COR-L47 (cell line): ENCODE measurements at regions not wholly inside any gene's neighbourhood (a gene's known extent, or its start where the extent isn't known, plus 50 kb on each side); places are given as distances from the start of the nearest gene placed in this dataset.

ENCODE experiments used
- DNase-seq: peaks from one replicate; lab custom pipeline; 2025; lab: John Stamatoyannopoulos, UW

- no peak for DNase-seq
Measured at GRCh38 chr9:16342246-16343020, 528.0 kb downstream of the BNC2 start.

DNA sequence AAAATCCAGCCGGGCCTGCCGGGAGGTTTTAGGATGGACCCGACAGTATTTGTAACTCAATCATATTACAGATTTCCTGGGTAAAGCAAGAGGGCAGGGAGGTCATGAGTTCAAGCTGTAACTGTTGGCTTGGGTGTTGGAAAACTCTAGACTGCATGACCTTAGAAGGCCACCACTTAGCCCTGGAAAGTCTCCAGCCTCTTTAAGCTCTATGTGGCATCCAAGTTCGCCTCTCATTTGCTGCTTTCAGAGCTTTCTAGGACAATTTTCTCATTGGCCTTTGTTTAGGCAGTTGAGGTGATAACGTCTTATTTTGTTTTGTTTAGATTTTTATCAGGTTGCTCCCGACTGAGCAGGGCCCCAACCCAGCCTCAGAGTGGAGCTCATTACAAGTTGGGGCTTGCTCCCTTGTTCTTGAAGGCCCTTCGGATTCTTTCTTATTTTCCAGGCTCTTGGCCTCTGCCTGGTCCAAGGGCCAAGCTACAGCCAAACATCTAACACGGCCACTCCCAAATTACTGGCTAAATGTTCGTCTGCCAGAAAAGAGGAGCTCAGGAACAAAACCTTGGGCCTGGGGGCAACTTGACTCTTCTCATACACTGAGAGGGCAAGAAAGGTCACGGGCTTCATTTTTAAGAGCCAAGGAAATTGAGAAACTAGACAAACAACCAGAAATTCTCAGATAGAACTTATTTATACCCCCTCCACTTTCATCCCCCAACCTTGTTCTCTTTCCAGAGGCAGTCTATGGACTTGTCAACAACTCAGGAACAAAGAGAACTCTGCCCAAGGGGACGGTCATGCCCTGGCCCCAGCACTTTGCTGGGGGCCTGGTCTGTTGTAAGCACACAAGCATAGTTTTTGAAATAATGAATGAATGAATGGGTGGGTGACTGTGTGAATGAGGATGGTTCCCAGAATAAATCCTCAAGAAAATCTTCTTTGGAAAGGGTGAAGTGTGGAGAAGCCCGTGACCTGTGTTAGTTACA lies 526.9 kb downstream of the BNC2 start:
- no peak for DNase-seq

DNA sequence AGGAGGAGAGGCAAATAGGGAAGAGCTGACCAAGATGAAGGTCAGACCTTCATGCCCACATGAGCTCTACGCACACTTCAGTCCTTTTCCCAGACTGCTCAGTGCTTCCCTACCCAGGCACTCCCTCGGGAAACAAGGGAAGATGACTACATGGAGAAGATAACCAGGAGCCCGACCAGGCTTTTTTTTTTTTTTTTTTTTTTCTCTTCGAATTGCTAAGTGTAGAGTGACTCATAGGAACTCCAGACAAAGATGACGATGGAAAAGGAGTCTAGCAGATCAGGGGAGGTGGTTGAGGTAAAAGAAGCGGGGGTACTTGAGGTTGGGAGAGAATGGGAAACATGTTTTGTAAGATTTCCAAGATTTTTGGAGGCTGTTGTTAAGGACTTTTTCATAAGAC lies 526.1 kb downstream of the BNC2 start:
- no peak for DNase-seq

DNA sequence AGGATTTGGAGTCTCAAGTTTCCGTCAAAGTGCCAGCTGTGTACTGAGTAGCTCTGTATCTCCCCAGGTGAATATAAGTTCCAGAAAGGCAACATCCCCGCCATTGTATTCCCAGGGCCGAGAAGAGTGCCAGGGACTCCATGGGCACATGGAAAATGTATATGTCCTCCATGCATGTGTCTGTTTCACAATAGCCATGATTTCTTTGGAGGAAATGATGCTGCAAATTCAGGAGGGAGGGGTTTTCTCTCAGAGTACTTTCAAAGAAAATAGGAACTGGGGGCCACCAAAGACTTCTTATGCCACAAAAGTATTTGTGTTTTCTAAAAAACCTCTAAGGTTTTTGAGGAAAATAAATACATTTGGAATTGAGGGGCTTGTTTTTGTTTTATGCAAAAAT lies 524.6 kb downstream of the BNC2 start:
- no peak for DNase-seq

DNA sequence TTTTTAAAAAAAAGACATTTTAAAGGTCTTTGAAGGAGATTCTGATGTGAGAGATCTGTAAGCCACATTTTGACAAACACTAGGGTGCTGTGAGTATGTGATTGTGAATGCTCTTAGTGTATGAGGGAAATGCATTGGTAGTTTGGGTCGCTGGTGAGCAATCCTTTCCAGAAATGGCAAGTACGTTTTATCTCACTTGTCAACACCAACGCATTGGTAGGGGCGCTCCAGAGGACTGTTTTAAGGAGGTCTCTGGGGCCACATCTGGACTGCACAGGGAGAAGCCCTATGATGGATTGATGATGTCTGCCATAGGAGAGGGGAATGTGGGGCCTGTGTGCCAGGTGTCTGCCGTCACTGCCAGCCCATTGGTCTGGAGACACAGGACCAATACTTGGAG lies 522.6 kb downstream of the BNC2 start:
- no peak for DNase-seq

- no peak for DNase-seq
Measured at GRCh38 chr9:16348531-16348930, 521.9 kb downstream of the BNC2 start.

DNA sequence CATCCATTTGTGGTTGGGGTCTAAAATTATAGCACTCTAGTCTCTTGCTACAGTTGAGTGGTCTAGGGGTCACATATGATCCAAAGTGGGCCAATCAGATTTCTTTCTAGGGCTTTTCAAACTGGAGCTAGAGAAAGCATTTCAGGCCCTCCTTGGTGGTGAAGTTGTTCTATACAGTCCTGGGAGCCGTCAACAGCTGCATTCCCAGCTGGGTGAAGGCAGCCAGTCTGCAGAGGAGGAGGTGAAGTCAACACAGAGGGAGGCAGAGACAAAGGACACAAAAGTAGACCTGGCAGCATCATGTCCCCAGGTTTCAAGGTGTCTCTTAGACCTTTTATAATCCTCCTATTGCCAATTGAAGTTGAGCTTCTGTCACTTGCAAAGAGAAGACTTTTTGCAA lies 518.2 kb downstream of the BNC2 start:
- no peak for DNase-seq

DNA sequence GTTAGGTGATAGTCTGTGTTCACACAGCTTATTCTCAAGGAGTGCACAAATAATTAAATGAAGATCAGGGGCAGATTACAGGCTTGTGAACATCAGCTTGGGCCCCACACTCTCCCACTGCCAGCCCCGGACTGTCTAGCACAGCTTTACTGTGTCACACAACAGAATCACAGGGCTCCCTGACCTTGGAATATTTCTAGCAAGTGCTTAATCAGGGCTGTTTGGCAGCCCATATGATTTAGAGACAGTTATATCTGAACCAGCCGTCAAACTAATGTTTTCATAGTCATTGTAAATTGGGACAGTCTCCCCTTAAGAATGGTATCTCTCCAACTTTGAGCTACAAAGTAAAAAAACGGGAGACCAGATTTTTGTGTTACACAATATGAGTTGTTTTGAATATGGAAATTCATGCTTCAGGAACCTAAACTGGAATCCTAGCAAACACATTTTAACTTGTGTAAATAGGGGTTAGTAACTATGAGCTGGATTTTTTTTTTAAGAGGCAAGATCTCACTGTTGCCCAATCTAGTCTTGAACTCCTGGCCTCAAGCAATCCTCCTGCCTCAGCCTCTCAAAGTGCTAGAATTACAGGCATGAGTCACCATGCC lies 517.6 kb downstream of the BNC2 start:
- DNase-seq, result no peak

DNA sequence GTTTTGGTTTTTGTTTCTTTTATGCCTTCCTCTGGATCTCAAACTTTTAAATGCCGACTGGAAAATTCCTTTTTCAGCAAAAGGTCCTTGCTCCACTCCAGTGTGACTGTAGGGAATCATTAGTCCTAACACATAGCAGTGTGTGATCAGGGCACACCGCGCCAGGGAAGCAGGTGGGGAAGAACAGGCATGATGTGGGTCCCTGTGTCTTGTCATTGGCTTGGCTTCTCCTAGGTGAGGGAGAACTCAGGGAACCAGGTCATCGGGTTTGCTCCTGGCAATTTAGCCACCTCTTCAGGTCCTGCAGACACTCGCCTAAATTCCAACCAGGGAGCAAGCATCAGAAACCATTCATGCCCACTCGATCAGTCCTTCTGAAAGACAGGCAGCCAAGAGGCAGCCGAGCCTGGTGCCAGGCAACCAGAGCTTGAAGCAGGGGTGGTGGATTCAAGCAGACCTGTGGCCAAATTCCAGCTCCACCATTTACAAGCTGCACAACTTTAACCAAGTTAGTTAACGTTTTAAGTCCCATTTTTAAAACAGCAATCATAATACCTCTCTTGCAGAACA lies 514.2 kb downstream of the BNC2 start:
- DNase-seq, result no peak

DNA sequence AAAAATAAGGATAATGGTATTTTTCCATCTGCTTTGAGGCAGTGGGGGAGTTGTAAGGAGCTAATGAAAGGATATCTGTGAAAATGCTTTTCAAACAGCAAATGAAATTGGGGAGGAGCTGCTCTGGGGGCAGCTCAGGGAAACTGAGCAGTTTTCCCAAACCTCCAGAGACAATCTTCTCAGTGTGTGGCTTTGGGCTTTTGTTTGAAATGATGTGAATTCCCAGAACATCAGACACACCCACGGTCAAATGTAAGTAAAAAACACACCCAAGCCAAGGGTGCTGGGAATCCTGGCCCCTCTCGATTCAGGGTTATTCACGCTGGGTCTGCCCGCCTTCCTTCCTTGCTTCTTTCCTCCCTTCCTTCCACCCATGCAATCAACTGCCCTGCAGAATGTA lies 512.6 kb downstream of the BNC2 start:
- no peak for DNase-seq

DNA sequence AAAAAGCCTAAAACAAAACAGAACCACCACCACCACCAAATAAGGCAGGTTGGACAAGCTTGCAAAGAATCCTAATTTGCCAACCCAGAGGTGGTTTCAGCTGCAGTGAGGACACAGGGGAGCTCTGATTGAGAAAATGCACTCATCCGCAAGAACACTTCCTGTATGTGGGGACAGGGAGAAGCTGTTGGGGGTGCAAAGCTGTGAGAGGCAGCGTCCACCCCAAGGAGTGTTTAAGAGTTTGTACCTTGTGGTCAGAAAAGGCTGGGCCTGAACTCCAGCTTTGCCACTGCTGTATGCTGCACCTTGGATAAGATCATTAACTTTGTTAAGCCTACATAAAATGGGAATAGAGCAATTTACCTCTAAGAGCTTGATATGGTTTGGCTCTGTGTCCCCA lies 511.7 kb downstream of the BNC2 start:
- DNase-seq, result no peak
